ENCODE measurements at regions not wholly inside any gene's neighbourhood (a gene's known extent, or its start where the extent isn't known, plus 50 kb on each side); places are given as distances from the start of the nearest gene placed in this dataset.

GRCh38 chr4:124212815-124213630 lies 499.5 kb downstream of the ANKRD50 start:
- Histone ChIP-seq H4K20me1 (ENCODE audit: insufficient read depth, low read length) (no peaks in the 10 kb centered on the region), H3K4me1 (ENCODE audit: insufficient read depth, low read length, severe bottlenecking) (no peaks in the 10 kb centered on the region), H2AFZ (ENCODE audit: low read length) (no peak overlapping the region), H3K9ac (ENCODE audit: low read length) (no peak overlapping the region), H3F3A (ENCODE audit: insufficient read depth, low read length) (no peaks in the 10 kb centered on the region), H3K9me3 (ENCODE audit: low read length) (no peaks in the 10 kb centered on the region), H3K79me2 (ENCODE audit: insufficient read depth, low read length) (no peaks in the 10 kb centered on the region), H3K36me3 (ENCODE audit: insufficient read depth, low read length) (no peaks in the 10 kb centered on the region), H3K4me2 (ENCODE audit: low read length) (no peak overlapping the region), H3K4me3 (ENCODE audit: low read depth, low read length, poor library complexity, severe bottlenecking) (no peak overlapping the region), H3K27me3 (ENCODE audit: insufficient read depth, low read length) (no peaks in the 10 kb centered on the region), H3K9me2 (ENCODE audit: low read depth, low read length) (no peaks in the 10 kb centered on the region), H3K27ac (ENCODE audit: low read depth, low read length, poor library complexity, severe bottlenecking) (no peak overlapping the region)
- no peak for TF ChIP-seq CTCF (IDR thresholded peaks at IDR 0.05; ENCODE audit: low read length)
- no peak for TF ChIP-seq EZH2 (IDR thresholded peaks at IDR 0.05; ENCODE audit: borderline replicate concordance, low read length)

- H3K27me3 ChIP-seq (ENCODE audit: insufficient read depth, low read length) = no peaks in the 10 kb centered on the region
- no peaks in the 10 kb centered on the region for H4K20me1 ChIP-seq (ENCODE audit: insufficient read depth, low read length)
- no peak overlapping the region for H3K4me2 ChIP-seq (ENCODE audit: low read length)
- H2AFZ ChIP-seq (ENCODE audit: low read length) = no peak overlapping the region
- no peaks in the 10 kb centered on the region for H3K9me2 ChIP-seq (ENCODE audit: low read depth, low read length)
- H3K9me3 ChIP-seq (ENCODE audit: low read length) = no peaks in the 10 kb centered on the region
- no peak overlapping the region for H3K27ac ChIP-seq (ENCODE audit: low read depth, low read length, poor library complexity, severe bottlenecking)
- no peaks in the 10 kb centered on the region for H3K36me3 ChIP-seq (ENCODE audit: insufficient read depth, low read length)
- TF ChIP-seq EZH2 (IDR thresholded peaks at IDR 0.05; ENCODE audit: borderline replicate concordance, low read length) (no peak), CTCF (IDR thresholded peaks at IDR 0.05; ENCODE audit: low read length) (no peak)
- H3F3A ChIP-seq (ENCODE audit: insufficient read depth, low read length) = no peaks in the 10 kb centered on the region
- H3K4me1 ChIP-seq (ENCODE audit: insufficient read depth, low read length, severe bottlenecking) = no peaks in the 10 kb centered on the region
- no peak overlapping the region for H3K9ac ChIP-seq (ENCODE audit: low read length)
- no peaks in the 10 kb centered on the region for H3K79me2 ChIP-seq (ENCODE audit: insufficient read depth, low read length)
- no peak overlapping the region for H3K4me3 ChIP-seq (ENCODE audit: low read depth, low read length, poor library complexity, severe bottlenecking)
Observed at GRCh38 chr4:124219389-124219788, 493.1 kb downstream of the ANKRD50 start.

GRCh38 chr4:124224256-124224655 lies 488.3 kb downstream of the ANKRD50 start:
- H3K4me1 ChIP-seq (ENCODE audit: insufficient read depth, low read length, severe bottlenecking) = no peaks in the 10 kb centered on the region
- H3K79me2 ChIP-seq (ENCODE audit: insufficient read depth, low read length) = no peaks in the 10 kb centered on the region
- no peak overlapping the region for H3K4me2 ChIP-seq (ENCODE audit: low read length)
- no peaks in the 10 kb centered on the region for H3K36me3 ChIP-seq (ENCODE audit: insufficient read depth, low read length)
- no peak overlapping the region for H3K27ac ChIP-seq (ENCODE audit: low read depth, low read length, poor library complexity, severe bottlenecking)
- H4K20me1 ChIP-seq (ENCODE audit: insufficient read depth, low read length) = no peaks in the 10 kb centered on the region
- H3K9me3 ChIP-seq (ENCODE audit: low read length) = no peaks in the 10 kb centered on the region
- no peak overlapping the region for H2AFZ ChIP-seq (ENCODE audit: low read length)
- TF ChIP-seq CTCF (IDR thresholded peaks at IDR 0.05; ENCODE audit: low read length) (no peak), EZH2 (IDR thresholded peaks at IDR 0.05; ENCODE audit: borderline replicate concordance, low read length) (no peak)
- no peaks in the 10 kb centered on the region for H3F3A ChIP-seq (ENCODE audit: insufficient read depth, low read length)
- no peak overlapping the region for H3K9ac ChIP-seq (ENCODE audit: low read length)
- H3K27me3 ChIP-seq (ENCODE audit: insufficient read depth, low read length) = no peaks in the 10 kb centered on the region
- H3K4me3 ChIP-seq (ENCODE audit: low read depth, low read length, poor library complexity, severe bottlenecking) = no peak overlapping the region
- H3K9me2 ChIP-seq (ENCODE audit: low read depth, low read length) = no peaks in the 10 kb centered on the region; the same call in 1 of the 2 replicates
